ENCODE measurements at regions not wholly inside any gene's neighbourhood (a gene's known extent, or its start where the extent isn't known, plus 50 kb on each side); places are given as distances from the start of the nearest gene placed in this dataset.

GRCh38 chr3:63089751-63090132 is 188.4 kb upstream of the SYNPR start:
- H3K4me3 ChIP-seq (replicated peaks; ENCODE audit: insufficient read depth, low read length), result no peak overlapping the region
- H3K27me3 ChIP-seq (ENCODE audit: insufficient read depth, poor library complexity, severe bottlenecking), result no peaks in the 10 kb centered on the region
- DNase-seq (ENCODE audit: low read depth in 1 of 2, low spot score in 1 of 2), result no peak
- TF ChIP-seq GABPA (IDR thresholded peaks at IDR 0.05; ENCODE audit: low read depth), result no peak
- TF ChIP-seq POLR2AphosphoS5 (IDR thresholded peaks at IDR 0.05; ENCODE audit: low read depth), result no peak
- TF ChIP-seq SPI1 (IDR thresholded peaks at IDR 0.05; ENCODE audit: borderline replicate concordance, low read depth), result no peak
- no peak for TF ChIP-seq REST (IDR thresholded peaks at IDR 0.05; ENCODE audit: insufficient replicate concordance, low read depth)
- TF ChIP-seq CTCF (IDR thresholded peaks at IDR 0.05; ENCODE audit: insufficient read depth, low read length), result no peak
- no peak overlapping the region for H3K27ac ChIP-seq (replicated peaks)

GRCh38 chr3:63090656-63091055 is 187.5 kb upstream of the SYNPR start:
- no peaks in the 10 kb centered on the region for H3K27me3 ChIP-seq (ENCODE audit: insufficient read depth, poor library complexity, severe bottlenecking)
- no peak overlapping the region for H3K27ac ChIP-seq (replicated peaks)
- H3K4me3 ChIP-seq (replicated peaks; ENCODE audit: insufficient read depth, low read length), result no peak overlapping the region
- no peak for TF ChIP-seq CTCF (IDR thresholded peaks at IDR 0.05; ENCODE audit: insufficient read depth, low read length)
- no peak for TF ChIP-seq POLR2AphosphoS5 (IDR thresholded peaks at IDR 0.05; ENCODE audit: low read depth)
- TF ChIP-seq REST (IDR thresholded peaks at IDR 0.05; ENCODE audit: insufficient replicate concordance, low read depth), result no peak
- no peak for TF ChIP-seq SPI1 (IDR thresholded peaks at IDR 0.05; ENCODE audit: borderline replicate concordance, low read depth)
- DNase-seq (ENCODE audit: low read depth in 1 of 2, low spot score in 1 of 2), result no peak

DNA sequence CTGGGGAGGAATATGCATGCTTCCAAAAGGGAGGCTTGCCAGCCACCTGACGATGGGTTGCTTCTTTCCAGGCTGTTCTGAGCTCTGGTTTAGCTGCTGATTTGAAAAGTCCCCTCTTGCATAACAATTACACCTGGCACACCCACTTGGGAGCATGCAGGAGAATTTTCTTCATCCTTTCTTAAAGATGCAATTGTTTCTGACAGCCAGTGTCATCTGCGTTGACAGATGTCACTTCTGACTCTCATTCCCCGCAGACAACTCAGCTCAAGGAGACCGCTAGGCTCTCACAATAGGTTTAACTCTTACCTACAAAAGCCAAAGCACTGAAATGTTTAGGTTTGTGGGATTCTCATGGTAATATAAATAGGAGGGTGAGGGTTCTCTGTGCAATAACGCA is 185.6 kb upstream of the SYNPR start:
- no peak for DNase-seq (ENCODE audit: low read depth in 1 of 2, low spot score in 1 of 2)
- H3K4me3 ChIP-seq (replicated peaks; ENCODE audit: insufficient read depth, low read length), result no peak overlapping the region
- TF ChIP-seq POLR2AphosphoS5 (IDR thresholded peaks at IDR 0.05; ENCODE audit: low read depth) (no peak), SPI1 (IDR thresholded peaks at IDR 0.05; ENCODE audit: borderline replicate concordance, low read depth) (no peak), CTCF (IDR thresholded peaks at IDR 0.05; ENCODE audit: insufficient read depth, low read length) (no peak), GABPA (IDR thresholded peaks at IDR 0.05; ENCODE audit: low read depth) (no peak), REST (IDR thresholded peaks at IDR 0.05; ENCODE audit: insufficient replicate concordance, low read depth) (no peak)

More for the DNA sequence above, 185.6 kb upstream of the SYNPR start:
- H3K27ac ChIP-seq (replicated peaks), result no peak overlapping the region
- no peaks in the 10 kb centered on the region for H3K27me3 ChIP-seq (ENCODE audit: insufficient read depth, poor library complexity, severe bottlenecking)

Data from HL-60 (cell line).